Fibroblast of skin of abdomen (primary cell): ENCODE measurements at regions not wholly inside any gene's neighbourhood (a gene's known extent, or its start where the extent isn't known, plus 50 kb on each side); places are given as distances from the start of the nearest gene placed in this dataset.
"Not testable (repeated sequence)": the region's sequence is repeated elsewhere in the genome, so short reads cannot be mapped to it uniquely, and the experiment has no call there.

Experiments
- DNase-seq: peaks from one replicate; pipeline ENCODE4 v3.0.0-alpha.2; 2013

GRCh38 chr20:48436609-48437008, 391.2 kb downstream of the PREX1 start:
- DNase-seq: not testable (repeated sequence)

GRCh38 chr20:48433178-48433577, 394.6 kb downstream of the PREX1 start:
- no peak for DNase-seq

- no peak for DNase-seq
These were observed 395.3 kb downstream of the PREX1 start for GRCh38 chr20:48432494-48432832.

- no peak for DNase-seq
These were observed 395.9 kb downstream of the PREX1 start for GRCh38 chr20:48431653-48432493.

- DNase-seq: no peak
These were observed 401.2 kb downstream of the PREX1 start for GRCh38 chr20:48426630-48427029.

GRCh38 chr20:48425817-48426612, 401.8 kb downstream of the PREX1 start:
- no peak for DNase-seq

- DNase-seq: no peak
These were observed 402.5 kb downstream of the PREX1 start for GRCh38 chr20:48425321-48425720.

GRCh38 chr20:48422242-48422960, 405.4 kb downstream of the PREX1 start:
- no peak for DNase-seq

- DNase-seq: no peak
These were observed 406.3 kb downstream of the PREX1 start for GRCh38 chr20:48421547-48421946.

GRCh38 chr20:48420176-48420575, 407.6 kb downstream of the PREX1 start:
- DNase-seq: no peak

- no peak for DNase-seq
These were observed 408.6 kb downstream of the PREX1 start for GRCh38 chr20:48419173-48419572.

GRCh38 chr20:48416002-48416401, 411.8 kb downstream of the PREX1 start:
- no peak for DNase-seq

- no peak for DNase-seq
These were observed 413.0 kb downstream of the PREX1 start for GRCh38 chr20:48414786-48415185.

- no peak for DNase-seq
These were observed 415.8 kb downstream of the PREX1 start for GRCh38 chr20:48411919-48412522.

GRCh38 chr20:48411245-48411644, 416.6 kb downstream of the PREX1 start:
- DNase-seq: no peak

- DNase-seq: no peak
These were observed 418.7 kb downstream of the PREX1 start for GRCh38 chr20:48409055-48409615.

- DNase-seq: no peak
These were observed 420.1 kb downstream of the PREX1 start for GRCh38 chr20:48407710-48408109.

- no peak for DNase-seq
These were observed 420.9 kb downstream of the PREX1 start for GRCh38 chr20:48406912-48407340.

GRCh38 chr20:48406498-48406897, 421.3 kb downstream of the PREX1 start:
- no peak for DNase-seq

- DNase-seq: no peak
These were observed 421.9 kb downstream of the PREX1 start for GRCh38 chr20:48405909-48406308.

- no peak for DNase-seq
These were observed 423.2 kb downstream of the PREX1 start for GRCh38 chr20:48404598-48404997.

GRCh38 chr20:48403167-48403761, 424.5 kb downstream of the PREX1 start:
- no peak for DNase-seq
